ENCODE measurements at regions not wholly inside any gene's neighbourhood (a gene's known extent, or its start where the extent isn't known, plus 50 kb on each side); places are given as distances from the start of the nearest gene placed in this dataset.

DNA sequence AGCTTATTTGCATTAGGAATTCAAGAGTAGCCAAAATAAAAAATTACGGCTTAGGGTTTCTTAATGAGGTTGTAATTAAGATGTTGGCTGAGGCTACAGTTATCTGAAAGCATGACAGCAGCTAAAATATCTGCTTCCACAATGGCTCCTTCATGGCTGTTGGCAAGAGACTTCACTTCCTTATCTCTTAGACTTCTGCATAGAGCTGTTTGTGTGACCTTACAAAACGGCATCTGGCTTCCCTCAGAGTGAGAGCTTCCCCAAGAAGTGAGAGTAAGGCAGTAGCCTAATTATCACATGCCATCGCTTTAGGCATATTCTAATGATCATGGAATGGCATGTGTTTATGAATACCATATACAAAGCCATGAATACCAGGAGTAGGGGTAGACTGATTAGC, 57.6 kb downstream of the CCDC59 start:
- Histone ChIP-seq H4K20me1 (ENCODE audit: insufficient read depth, low read length) (no peaks in the 10 kb centered on the region), H2AFZ (ENCODE audit: insufficient read depth, low read depth, low read length, poor library complexity, severe bottlenecking) (no peak overlapping the region), H3K4me1 (ENCODE audit: control insufficient read depth in 1 of 2, insufficient read depth in 2 of 2, low read length in 2 of 2) (no peaks in the 10 kb centered on the region), H3K4me2 (replicated peaks; ENCODE audit: extremely low read depth, low read length, poor library complexity, severe bottlenecking) (no peak overlapping the region), H3K36me3 (replicated peaks in 1 of 2; ENCODE audit: control insufficient read depth in 1 of 2, insufficient read depth in 2 of 2, low read length in 2 of 2) (no peaks in the 10 kb centered on the region), H3K27me3 (ENCODE audit: control insufficient read depth in 2 of 2, insufficient read depth in 2 of 2, low read length in 2 of 2) (no peaks in the 10 kb centered on the region), H3K4me3 (replicated peaks in 1 of 3; ENCODE audit: low read depth in 2 of 3, low read length in 3 of 3) (no peak overlapping the region), H3K9ac (ENCODE audit: insufficient read depth, low read length, poor library complexity, severe bottlenecking) (no peak overlapping the region), H3K79me2 (ENCODE audit: insufficient read depth, low read length) (no peaks in the 10 kb centered on the region), H3K27ac (ENCODE audit: low read depth in 1 of 2, low read length in 2 of 2) (no peak overlapping the region), H3K9me3 (replicated peaks in 1 of 2; ENCODE audit: control insufficient read depth in 1 of 2, insufficient read depth in 1 of 2, low read length in 2 of 2) (no peaks in the 10 kb centered on the region)
- Mint-ChIP-seq H3K27ac (no peak overlapping the region), H3K4me1 (no peaks in the 10 kb centered on the region), H3K4me3 (no peak overlapping the region), H3K36me3 (no peaks in the 10 kb centered on the region), H3K9me3 (peaks cover 0 to 2% (median 0%) of the 10 kb centered on the region in 7 donors), H3K27me3 (ENCODE audit: low read depth in 3 of 3) (peaks cover 0 to 1% (median 0%) of the 10 kb centered on the region in 3 donors)
- TF ChIP-seq, protein P1, sequence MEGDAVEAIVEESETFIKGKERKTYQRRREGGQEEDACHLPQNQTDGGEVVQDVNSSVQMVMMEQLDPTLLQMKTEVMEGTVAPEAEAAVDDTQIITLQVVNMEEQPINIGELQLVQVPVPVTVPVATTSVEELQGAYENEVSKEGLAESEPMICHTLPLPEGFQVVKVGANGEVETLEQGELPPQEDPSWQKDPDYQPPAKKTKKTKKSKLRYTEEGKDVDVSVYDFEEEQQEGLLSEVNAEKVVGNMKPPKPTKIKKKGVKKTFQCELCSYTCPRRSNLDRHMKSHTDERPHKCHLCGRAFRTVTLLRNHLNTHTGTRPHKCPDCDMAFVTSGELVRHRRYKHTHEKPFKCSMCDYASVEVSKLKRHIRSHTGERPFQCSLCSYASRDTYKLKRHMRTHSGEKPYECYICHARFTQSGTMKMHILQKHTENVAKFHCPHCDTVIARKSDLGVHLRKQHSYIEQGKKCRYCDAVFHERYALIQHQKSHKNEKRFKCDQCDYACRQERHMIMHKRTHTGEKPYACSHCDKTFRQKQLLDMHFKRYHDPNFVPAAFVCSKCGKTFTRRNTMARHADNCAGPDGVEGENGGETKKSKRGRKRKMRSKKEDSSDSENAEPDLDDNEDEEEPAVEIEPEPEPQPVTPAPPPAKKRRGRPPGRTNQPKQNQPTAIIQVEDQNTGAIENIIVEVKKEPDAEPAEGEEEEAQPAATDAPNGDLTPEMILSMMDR (IDR thresholded peaks at IDR 0.05), result no peak
- no CpG with 5 or more reads among the region's 3 CpGs for WGBS (ENCODE audit: insufficient coverage)
- DNase-seq, result no peak
- intact Hi-C loops (cut with micrococcal nuclease), result no loop called here

GRCh38 chr12:82299319-82300025, 58.7 kb downstream of the CCDC59 start:
- intact Hi-C loops (cut with micrococcal nuclease), result no loop called here
- no peak for DNase-seq
- peaks cover 0 to 2% (median 0%) of the 10 kb centered on the region in 7 donors for H3K9me3 Mint-ChIP-seq
- TF ChIP-seq, protein P1 (IDR thresholded peaks at IDR 0.05), result no peak
- peaks cover 0 to 1% (median 1%) of the 10 kb centered on the region in 3 donors for H3K27me3 Mint-ChIP-seq (ENCODE audit: low read depth in 3 of 3)
- H3K79me2 ChIP-seq (ENCODE audit: insufficient read depth, low read length), result no peaks in the 10 kb centered on the region
- no peaks in the 10 kb centered on the region for H3K36me3 ChIP-seq (replicated peaks in 1 of 2; ENCODE audit: control insufficient read depth in 1 of 2, insufficient read depth in 2 of 2, low read length in 2 of 2)
- no peaks in the 10 kb centered on the region for H3K4me1 Mint-ChIP-seq
- no peaks in the 10 kb centered on the region for H3K27me3 ChIP-seq (ENCODE audit: control insufficient read depth in 2 of 2, insufficient read depth in 2 of 2, low read length in 2 of 2)
- H3K27ac Mint-ChIP-seq, result no peak overlapping the region
- H3K9me3 ChIP-seq (replicated peaks in 1 of 2; ENCODE audit: control insufficient read depth in 1 of 2, insufficient read depth in 1 of 2, low read length in 2 of 2), result no peaks in the 10 kb centered on the region
- no peaks in the 10 kb centered on the region for H3K36me3 Mint-ChIP-seq
- H3K9ac ChIP-seq (ENCODE audit: insufficient read depth, low read length, poor library complexity, severe bottlenecking), result no peak overlapping the region
- H4K20me1 ChIP-seq (ENCODE audit: insufficient read depth, low read length), result no peaks in the 10 kb centered on the region
- H3K4me1 ChIP-seq (ENCODE audit: control insufficient read depth in 1 of 2, insufficient read depth in 2 of 2, low read length in 2 of 2), result no peaks in the 10 kb centered on the region
- no CpG with 5 or more reads among the region's 2 CpGs for WGBS (ENCODE audit: insufficient coverage)
- no peak overlapping the region for H2AFZ ChIP-seq (ENCODE audit: insufficient read depth, low read depth, low read length, poor library complexity, severe bottlenecking)
- no peak overlapping the region for H3K27ac ChIP-seq (ENCODE audit: low read depth in 1 of 2, low read length in 2 of 2)
- no peak overlapping the region for H3K4me3 Mint-ChIP-seq
- no peak overlapping the region for H3K4me3 ChIP-seq (replicated peaks in 1 of 3; ENCODE audit: low read depth in 2 of 3, low read length in 3 of 3)
- H3K4me2 ChIP-seq (replicated peaks; ENCODE audit: extremely low read depth, low read length, poor library complexity, severe bottlenecking), result no peak overlapping the region

All from CD14-positive monocyte (primary cell).